ENCODE measurements at regions not wholly inside any gene's neighbourhood (a gene's known extent, or its start where the extent isn't known, plus 50 kb on each side); places are given as distances from the start of the nearest gene placed in this dataset.
"Not testable (repeated sequence)": the region's sequence is repeated elsewhere in the genome, so short reads cannot be mapped to it uniquely, and the experiment has no call there.

DNA sequence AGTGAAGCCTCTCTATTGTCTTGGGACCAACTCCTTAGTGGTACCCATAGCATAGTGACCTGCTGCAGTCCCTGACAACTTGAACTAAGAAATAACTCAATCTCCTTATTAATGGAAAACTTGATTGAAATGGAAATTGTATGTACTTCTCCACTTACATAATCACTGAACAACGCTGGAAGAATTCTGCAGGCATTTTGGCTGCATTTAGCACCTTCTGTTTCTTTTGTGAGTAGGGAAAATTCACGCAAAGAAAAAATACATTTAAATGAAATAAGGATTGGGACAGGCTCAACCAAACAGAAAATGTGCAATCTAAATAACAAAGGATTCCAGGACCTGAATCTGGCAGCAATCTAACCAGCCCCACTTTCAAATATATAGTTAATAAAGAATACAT lies 126.9 kb upstream of the GHITM start:
- Histone ChIP-seq H3K27me3 (peaks cover 0 to 18% (median 0%) of the 10 kb centered on the region in 9 donors), H3K4me1 (no peaks in the 10 kb centered on the region), H3K36me3 (no peaks in the 10 kb centered on the region), H3K4me3 (no peak overlapping the region), H3K27ac (no peak overlapping the region), H3K9me3 (no peaks in the 10 kb centered on the region)
- intact Hi-C loops (cut with DNase I): no loop called here
- no peak for ATAC-seq
- WGBS, 4 donors: 58 to 86% (median 76%) methylated on average over 2 of the region's 2 CpGs
- TF ChIP-seq, protein P1, sequence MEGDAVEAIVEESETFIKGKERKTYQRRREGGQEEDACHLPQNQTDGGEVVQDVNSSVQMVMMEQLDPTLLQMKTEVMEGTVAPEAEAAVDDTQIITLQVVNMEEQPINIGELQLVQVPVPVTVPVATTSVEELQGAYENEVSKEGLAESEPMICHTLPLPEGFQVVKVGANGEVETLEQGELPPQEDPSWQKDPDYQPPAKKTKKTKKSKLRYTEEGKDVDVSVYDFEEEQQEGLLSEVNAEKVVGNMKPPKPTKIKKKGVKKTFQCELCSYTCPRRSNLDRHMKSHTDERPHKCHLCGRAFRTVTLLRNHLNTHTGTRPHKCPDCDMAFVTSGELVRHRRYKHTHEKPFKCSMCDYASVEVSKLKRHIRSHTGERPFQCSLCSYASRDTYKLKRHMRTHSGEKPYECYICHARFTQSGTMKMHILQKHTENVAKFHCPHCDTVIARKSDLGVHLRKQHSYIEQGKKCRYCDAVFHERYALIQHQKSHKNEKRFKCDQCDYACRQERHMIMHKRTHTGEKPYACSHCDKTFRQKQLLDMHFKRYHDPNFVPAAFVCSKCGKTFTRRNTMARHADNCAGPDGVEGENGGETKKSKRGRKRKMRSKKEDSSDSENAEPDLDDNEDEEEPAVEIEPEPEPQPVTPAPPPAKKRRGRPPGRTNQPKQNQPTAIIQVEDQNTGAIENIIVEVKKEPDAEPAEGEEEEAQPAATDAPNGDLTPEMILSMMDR (IDR thresholded peaks at IDR 0.05): no peak
- no peak for TF ChIP-seq POLR2A (IDR thresholded peaks at IDR 0.05)
- no peak for DNase-seq

DNA sequence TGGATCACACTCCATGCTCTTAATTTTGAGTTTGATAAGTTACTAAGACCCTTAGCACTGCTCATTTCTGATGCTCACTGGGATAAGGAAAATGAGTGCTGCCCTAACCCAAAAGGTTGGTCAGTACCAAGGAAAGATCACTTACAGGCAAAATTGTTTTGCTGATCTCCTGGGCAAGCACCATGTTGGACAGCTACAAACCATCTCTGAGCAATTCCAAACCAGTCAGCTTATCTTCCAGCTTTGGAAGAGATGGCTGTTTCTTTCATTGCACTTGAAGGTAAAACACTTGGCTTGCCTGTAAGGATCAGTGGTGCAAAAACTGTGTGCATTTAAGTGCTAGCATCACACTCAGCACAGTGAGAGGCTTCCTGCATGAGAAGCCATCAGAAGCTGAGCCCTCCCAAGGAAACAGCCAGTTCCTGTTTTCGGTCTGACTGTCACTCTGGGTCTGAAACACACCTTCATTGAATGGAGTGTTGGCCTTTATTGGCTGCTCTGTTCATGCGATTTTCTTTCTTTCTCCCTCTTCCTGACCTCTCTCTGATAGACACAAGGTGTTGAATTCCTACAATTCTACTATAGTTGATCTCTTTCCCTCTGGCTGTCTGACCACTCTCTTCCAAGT lies 126.4 kb upstream of the GHITM start:
- peaks cover 0 to 18% (median 0%) of the 10 kb centered on the region in 9 donors for H3K27me3 ChIP-seq
- no peak for TF ChIP-seq POLR2A (IDR thresholded peaks at IDR 0.05)
- TF ChIP-seq, protein P1 (IDR thresholded peaks at IDR 0.05): no peak
- no peaks in the 10 kb centered on the region for H3K9me3 ChIP-seq
- ATAC-seq (no peak), DNase-seq (no peak)
- H3K4me1 ChIP-seq: no peaks in the 10 kb centered on the region
- 51 to 58% (median 54%) methylated on average over 2 of the region's 2 CpGs for WGBS, 4 donors
- intact Hi-C loops (cut with DNase I): no loop called here
- no peak overlapping the region for H3K27ac ChIP-seq
- no peaks in the 10 kb centered on the region for H3K36me3 ChIP-seq
- no peak overlapping the region for H3K4me3 ChIP-seq

DNA sequence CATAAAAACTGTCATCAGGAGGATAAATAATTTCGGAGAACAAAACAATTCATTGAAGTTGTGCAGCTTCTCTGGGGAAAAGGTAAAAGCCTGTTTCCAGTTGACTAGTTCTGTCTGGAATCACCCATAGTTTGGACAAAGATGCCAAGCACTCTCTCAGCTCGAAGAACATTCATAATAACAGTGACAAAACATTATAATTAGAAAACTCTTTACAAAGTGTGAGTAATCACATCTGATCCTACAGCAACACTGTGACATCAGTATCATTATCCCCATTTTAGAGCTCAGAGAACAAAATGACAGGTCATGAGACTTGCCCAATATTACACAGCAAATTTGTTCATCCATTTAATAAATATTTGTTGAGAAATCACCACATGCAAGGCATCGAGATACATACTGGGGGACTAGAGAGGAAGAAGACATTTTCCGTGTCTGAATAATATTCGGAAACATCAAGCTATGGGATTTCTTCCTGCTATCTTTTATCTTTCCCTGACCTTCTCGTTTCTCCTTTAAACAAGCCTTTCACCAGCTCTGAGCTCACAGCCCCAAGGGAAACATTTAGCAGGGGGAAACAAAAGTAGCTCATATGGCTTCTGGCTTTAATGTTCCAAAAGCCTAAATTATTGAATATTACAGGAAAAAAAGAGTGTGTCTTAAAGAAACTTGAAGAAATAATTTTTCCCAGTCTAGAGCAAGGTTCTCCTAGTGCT lies 123.3 kb upstream of the GHITM start:
- TF ChIP-seq POLR2A (IDR thresholded peaks at IDR 0.05): no peak
- TF ChIP-seq, protein P1 (IDR thresholded peaks at IDR 0.05): no peak
- H3K9me3 ChIP-seq: peaks cover 0 to 8% (median 1%) of the 10 kb centered on the region in 12 donors
- H3K27ac ChIP-seq: no peak overlapping the region
- WGBS, 4 donors: 42 to 54% (median 47%) methylated on average over 6 of the region's 6 CpGs
- no peaks in the 10 kb centered on the region for H3K36me3 ChIP-seq
- intact Hi-C loops (cut with DNase I): no loop called here
- ATAC-seq (peak in 1 of 4 donors; percentile 18), DNase-seq (no peak)
- H3K4me1 ChIP-seq: no peaks in the 10 kb centered on the region
- peaks cover 0 to 5% (median 0%) of the 10 kb centered on the region in 9 donors for H3K27me3 ChIP-seq
- no peak overlapping the region for H3K4me3 ChIP-seq

DNA sequence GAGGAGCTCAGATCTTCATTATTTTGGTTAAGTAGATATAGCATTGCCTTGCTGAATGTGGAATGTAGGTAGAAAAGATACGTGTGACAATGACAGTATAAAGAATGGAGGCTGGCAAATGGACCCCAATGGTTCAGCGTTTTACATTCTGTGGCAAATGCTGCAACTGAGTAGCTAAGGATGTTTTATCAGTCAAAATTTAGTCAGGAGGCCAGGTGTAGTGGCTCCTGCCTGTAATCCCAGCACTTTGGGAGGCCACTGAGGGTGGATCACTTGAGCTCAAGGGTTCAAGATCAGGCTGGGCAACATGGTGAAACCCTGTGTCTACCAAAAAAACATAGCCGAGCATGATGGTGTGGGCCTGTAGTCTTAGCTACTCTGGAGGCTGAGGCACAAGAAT lies 120.5 kb upstream of the GHITM start:
- ATAC-seq (no peak), DNase-seq (no peak)
- TF ChIP-seq POLR2A (IDR thresholded peaks at IDR 0.05): no peak
- TF ChIP-seq, protein P1 (IDR thresholded peaks at IDR 0.05): no peak
- Histone ChIP-seq H3K4me1 (no peaks in the 10 kb centered on the region), H3K4me3 (no peak overlapping the region), H3K36me3 (no peaks in the 10 kb centered on the region), H3K9me3 (peaks cover 0 to 28% (median 3%) of the 10 kb centered on the region in 12 donors), H3K27me3 (peaks cover 0 to 5% (median 0%) of the 10 kb centered on the region in 9 donors), H3K27ac (no peak overlapping the region)
- WGBS, 4 donors: 88 to 92% (median 91%) methylated on average over 3 of the region's 3 CpGs
- intact Hi-C loops (cut with DNase I): no loop called here

DNA sequence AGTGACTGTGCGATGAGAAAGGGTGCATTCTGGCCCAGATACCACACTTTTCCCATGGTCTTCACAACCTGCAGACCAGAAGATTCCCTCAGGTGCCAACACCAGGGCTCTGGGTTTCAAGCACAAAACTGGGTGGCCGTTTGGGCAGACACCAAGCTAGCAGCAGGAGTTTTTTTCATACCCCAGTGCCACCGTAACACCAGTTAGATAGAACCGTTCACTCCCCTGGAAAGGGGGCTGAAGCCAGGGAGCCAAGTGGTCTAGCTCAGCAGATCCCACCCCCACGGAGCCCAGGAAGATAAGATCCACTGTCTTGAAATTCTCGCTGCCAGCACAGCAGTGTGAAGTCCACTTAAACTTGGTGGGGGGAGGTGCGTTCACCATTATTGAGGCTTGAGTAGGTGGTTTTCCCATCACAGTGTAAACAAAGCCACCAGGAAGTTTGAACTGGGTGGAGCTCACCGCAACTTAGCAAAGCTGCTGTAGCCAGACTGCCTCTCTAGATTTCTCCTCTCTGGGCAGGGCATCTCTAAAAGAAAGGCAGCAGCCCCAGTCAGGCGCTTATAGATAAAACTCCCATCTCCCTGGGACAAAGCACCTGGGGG lies 119.4 kb upstream of the GHITM start:
- H3K9me3 ChIP-seq: peaks cover 0 to 33% (median 8%) of the 10 kb centered on the region in 12 donors
- ATAC-seq; H3K4me1 ChIP-seq; intact Hi-C loops (cut with DNase I); H3K36me3 ChIP-seq; H3K27ac ChIP-seq; H3K27me3 ChIP-seq; H3K4me3 ChIP-seq; DNase-seq: not testable (repeated sequence)
- WGBS, 4 donors: 58 to 71% (median 66%) methylated on average over 9 of the region's 9 CpGs

Data from heart left ventricle (tissue), 16 donors.